Right kidney (tissue), 1 donor: ENCODE measurements at regions not wholly inside any gene's neighbourhood (a gene's known extent, or its start where the extent isn't known, plus 50 kb on each side); places are given as distances from the start of the nearest gene placed in this dataset.

Source experiments
- DNase-seq: peaks from one replicate; pipeline ENCODE4 v3.0.0-alpha.2; 2016

DNA sequence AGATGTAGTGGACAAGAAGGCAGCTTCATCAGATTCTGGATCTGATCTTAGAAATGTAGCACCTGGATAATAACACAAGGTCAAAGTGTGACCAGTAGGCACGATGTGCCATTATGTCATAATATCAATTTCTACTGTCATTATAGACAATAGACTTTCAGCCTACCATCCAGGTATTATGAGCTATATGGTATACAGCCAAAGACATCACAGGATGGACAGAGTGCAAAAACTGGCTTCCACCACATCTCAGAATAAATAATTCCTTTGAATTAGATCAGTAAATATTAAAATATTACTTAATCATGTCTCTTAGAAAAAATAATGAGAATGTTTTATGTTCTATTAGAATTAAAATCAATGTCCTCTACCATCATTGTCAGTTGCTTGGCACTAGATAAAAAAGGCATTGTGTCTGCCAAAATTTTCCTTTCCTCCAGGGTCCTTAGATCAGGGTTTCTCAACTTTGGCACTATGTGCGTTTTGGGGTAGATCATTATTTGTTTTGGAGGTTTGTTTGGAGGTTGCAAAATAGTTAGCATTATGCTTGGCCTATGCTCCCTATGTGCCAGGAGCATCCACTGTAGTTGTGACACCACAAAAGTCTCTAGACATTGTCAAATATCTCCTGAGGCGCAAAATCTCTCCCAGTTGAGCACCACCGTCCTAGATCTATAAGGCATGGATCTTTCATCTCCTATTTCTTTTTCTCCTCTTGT is 86.7 kb upstream of the NRIP1 start:
- no peak for DNase-seq

DNA sequence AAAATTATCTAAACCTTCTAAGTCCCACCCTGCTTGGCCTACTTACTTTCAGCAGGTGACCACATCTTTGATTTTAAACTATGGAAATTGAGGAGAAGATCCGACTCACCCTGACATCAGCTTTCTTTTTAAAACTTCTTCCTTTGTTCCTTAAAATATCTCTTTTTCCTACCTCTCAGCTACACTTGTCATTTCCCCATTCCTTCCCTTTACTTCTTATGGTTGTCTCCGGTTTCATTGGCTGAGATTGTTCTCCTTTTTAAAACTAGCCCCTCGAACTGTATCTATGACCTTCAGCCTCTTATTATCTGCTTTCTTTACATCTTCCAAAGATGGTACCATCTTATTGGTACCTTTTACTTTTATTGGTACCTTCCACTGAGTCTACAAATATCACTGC is 87.8 kb upstream of the NRIP1 start:
- DNase-seq = no peak

- DNase-seq = no peak
These were observed 94.7 kb upstream of the NRIP1 start for GRCh38 chr21:15159382-15160020.

DNA sequence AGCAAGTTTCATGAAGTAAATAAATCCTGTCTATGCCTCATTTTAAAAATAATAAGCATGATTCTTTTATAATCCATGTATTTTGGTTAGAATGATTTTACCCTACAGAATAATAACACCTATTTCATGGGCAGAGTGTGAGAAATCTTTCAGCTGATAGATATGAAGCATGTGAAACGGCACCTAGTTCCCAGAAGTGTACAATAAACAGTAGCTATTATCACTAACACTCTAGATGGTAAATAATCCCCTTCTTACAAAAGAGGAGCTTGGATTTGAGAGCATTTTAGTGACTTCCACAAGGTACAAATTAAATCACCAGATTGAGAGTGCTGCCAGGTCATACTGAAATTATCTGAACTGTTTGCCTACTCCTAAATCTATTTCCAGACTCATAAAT is 95.3 kb upstream of the NRIP1 start:
- DNase-seq = no peak

DNA sequence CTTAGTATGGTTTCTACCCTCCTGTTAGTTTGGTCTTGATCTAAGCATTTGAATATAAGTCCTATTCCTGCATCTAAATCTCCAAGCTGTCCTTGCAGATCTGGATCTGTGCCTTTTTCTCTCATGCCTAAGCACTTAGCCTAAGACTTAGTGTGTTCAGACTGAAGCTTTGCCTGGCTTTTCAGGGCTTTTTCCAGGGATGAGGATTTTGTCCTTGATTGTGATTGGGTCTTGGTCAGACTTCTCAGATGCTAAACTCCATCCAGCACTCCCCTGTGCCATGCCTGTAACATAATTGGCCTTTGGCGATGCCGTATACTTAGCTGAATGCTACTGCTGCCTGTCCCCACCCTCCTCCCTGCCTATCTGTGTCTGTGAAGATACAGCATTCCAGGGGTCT is 98.1 kb upstream of the NRIP1 start:
- DNase-seq = no peak

GRCh38 chr21:15164273-15164672 is 99.5 kb upstream of the NRIP1 start:
- DNase-seq = no peak

- DNase-seq = no peak
These were observed 100.0 kb upstream of the NRIP1 start for GRCh38 chr21:15164678-15165303.

DNA sequence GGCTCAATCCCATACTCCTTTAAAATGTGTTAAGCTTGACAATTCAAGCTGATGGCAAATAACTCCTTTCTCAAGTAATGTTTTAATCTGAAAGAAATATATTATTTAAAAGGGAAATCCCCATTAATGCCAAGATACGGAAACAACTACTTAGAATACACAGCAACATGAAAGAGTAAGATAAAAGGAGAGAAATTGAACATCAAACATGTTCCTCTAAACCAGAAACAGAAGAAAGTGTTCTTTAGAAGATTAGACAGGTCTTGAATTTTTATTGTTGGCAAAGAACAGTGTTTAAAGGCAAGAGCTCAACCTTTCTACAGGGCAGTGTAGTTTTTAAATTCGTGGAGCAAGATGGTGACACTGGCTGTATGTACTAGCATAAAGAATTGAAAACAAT is 105.8 kb upstream of the NRIP1 start:
- DNase-seq = no peak

DNA sequence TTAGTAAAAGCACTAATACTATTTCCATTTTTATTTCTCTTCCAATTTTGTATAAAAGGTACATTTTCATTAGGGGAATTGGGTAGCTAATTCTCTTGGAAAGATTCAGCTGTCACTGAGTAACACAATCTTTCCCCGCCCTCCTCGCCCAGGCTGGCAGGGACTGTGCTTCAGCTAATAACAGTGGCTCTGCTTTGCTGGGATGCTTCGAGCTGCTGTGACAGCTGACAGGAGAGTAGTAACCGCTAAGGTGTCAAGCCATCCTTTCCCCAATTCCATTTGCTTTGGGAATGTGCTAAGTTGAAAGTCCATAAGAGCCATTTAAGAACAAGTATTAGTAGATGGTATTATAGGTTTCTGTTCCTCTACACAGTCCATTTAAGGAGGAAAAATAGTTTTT is 106.7 kb upstream of the NRIP1 start:
- no peak for DNase-seq

DNA sequence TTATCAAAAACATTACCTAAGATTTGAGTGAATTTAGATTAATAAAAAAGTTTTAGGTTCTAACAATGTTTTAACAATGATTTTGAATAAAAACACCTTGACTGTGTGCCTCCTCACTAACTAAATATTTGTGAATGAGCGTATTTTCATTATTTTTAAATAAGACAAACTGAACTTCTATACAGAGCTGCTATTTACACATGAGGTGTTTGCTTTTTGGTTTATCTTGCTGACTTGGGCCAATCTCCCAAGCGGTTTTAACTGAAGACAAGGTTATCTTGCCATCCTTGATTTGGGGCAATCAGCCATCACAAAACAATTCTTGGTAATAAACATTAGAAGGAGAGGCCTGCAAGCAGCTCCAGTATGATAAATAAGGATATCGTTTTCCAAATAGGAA is 108.2 kb upstream of the NRIP1 start:
- DNase-seq = no peak

DNA sequence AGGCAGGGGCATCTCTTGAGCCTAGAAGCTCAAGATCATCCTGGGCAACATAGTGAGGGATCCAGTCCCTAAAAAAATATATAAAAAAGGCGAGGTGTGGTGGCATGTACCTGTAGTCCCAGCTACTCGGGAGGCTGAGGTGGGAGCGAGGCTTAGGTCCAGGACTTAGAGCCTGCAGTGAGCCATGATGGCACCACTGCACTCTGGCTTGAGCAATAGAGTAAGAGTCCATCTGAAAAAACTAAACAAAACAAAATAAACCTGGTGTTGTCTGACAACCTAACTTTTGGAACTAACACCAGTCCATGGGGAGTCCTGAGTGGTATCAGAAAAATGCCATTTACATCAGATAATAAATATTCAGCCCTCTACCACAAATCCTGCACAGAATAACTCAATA is 110.1 kb upstream of the NRIP1 start:
- DNase-seq = no peak

- no peak for DNase-seq
These were observed 117.9 kb upstream of the NRIP1 start for GRCh38 chr21:15182731-15183130.

- DNase-seq = no peak
These were observed 119.0 kb upstream of the NRIP1 start for GRCh38 chr21:15183813-15184257.

DNA sequence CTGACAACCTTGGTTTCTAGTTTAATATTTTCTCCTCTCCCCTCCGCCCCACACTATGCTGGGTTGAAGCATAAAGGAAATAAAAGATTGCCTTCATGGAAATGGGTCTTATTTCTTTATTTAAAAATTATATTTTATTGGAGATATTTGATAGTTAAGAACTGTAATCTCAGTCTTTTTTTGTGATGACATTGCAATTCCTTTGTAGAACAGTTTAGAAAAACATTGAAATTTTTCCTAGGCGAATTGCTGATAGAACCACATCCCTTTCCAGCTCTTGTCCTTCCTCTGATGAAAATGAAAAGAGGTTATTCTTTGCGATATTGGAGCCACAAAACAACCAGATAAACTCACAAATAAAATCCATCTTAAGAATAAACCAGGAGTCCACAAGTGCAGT is 125.6 kb upstream of the NRIP1 start:
- no peak for DNase-seq

DNA sequence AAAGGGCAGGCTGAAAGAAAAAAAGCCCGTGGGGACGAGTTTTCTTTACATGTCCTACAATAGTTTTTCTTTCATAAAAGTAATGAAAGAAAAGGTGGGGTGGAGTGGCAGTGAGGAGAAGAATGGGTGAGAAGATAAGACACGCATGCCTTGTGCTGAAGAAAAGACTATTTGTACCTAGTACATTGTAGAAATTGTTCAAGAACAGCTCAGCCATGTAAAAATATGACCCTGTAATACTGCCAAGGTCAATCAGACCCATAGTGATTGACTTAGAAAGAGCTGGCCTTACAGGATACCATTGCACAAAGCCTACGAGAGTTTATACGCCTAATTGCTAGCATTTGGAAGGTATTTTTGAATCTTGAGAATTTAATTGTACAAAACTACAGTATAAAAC is 126.0 kb upstream of the NRIP1 start:
- DNase-seq = no peak

GRCh38 chr21:15191342-15191741 is 126.5 kb upstream of the NRIP1 start:
- no peak for DNase-seq

DNA sequence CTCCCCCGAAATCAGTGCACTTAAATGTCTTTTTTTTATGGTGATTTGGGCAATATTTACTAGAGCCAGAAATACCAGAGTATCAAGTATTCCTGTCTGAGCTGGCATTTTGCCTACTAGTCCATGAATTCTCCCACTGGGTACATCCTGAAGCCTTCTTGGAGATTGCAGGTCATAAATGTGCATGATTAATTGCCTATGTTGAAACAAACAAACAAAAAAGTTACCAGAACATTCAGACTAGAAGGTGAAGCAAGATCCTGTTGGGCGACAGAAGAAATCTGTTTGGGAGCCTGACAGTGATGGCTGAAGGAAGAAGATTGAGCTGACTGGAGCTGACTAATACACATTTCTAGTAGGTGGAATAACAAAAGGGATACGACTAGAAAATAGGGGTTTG is 127.4 kb upstream of the NRIP1 start:
- DNase-seq = no peak

- DNase-seq = no peak
These were observed 129.1 kb upstream of the NRIP1 start for GRCh38 chr21:15193937-15194336.

- no peak for DNase-seq
These were observed 130.3 kb upstream of the NRIP1 start for GRCh38 chr21:15195104-15195503.

GRCh38 chr21:15195768-15196167 is 131.0 kb upstream of the NRIP1 start:
- no peak for DNase-seq

GRCh38 chr21:15197696-15198095 is 132.9 kb upstream of the NRIP1 start:
- DNase-seq = no peak

GRCh38 chr21:15199414-15200383 is 134.9 kb upstream of the NRIP1 start:
- no peak for DNase-seq

DNA sequence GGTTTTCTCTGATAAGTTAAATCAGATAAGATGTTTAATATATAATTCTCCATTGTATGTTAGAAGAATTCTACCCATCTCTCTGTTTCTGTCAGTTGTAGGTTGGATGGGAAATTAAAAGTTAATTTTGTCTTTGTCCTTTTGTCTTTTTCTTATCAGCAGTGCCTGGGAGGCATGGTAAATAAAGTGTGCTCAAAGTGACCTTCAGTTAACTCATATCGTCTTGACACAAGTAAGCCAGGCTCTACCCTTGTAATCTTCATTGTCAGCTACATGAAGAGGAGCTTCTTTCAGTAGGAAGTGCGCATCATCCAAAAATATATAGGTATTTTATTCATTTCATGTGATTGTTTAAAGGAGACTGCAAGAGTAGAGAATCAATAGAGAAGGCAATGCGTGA is 138.9 kb upstream of the NRIP1 start:
- no peak for DNase-seq
